Ascending aorta (tissue), 2 donors: ENCODE measurements at regions not wholly inside any gene's neighbourhood (a gene's known extent, or its start where the extent isn't known, plus 50 kb on each side); places are given as distances from the start of the nearest gene placed in this dataset.

Experiments used
- DNase-seq, 2 donors: peaks; one replicate each; pipeline ENCODE4 v3.0.0-alpha.2; 2019; ENCODE audit warnings: low spot score in 2 of 2
- H3K27ac ChIP-seq, 2 donors: fragments of 200-600 bp; sonication (generic); one replicate each; pipeline ENCODE4 v1.5.1; 2016 to 2017; ENCODE audit warnings: mild to moderate bottlenecking in 1 of 2
- H3K27me3 ChIP-seq: fragments of 200-600 bp; sonication (generic); one replicate; pipeline ENCODE4 v1.5.1; 2017
- H3K36me3 ChIP-seq, 2 donors: fragments of 200-600 bp; sonication (generic); one replicate each; pipeline ENCODE4 v1.5.1; 2016
- H3K4me1 ChIP-seq, 2 donors: fragments of 200-600 bp; sonication (generic); one replicate each; pipeline ENCODE4 v1.5.1; 2016 to 2017; ENCODE audit warnings: mild to moderate bottlenecking in 1 of 2
- H3K4me3 ChIP-seq, 2 donors: fragments of 200-600 bp; sonication (generic); one replicate each; pipeline ENCODE4 v1.5.1; 2016 to 2017; ENCODE audit warnings: mild to moderate bottlenecking in 1 of 2
- H3K9me3 ChIP-seq, 2 donors: fragments of 200-600 bp; sonication (generic); one replicate each; pipeline ENCODE4 v1.5.1; 2016
- CTCF ChIP-seq, 3 experiments: fragments of 200-600 bp in 2 of 3; fragments of 450-650 bp in 1 of 3; sonication (generic) in 2 of 3; IDR thresholded peaks; one replicate each; pipeline ENCODE4 v1.5.1; 2016 to 2019; ENCODE audit warnings: antibody characterized with exemption in 3 of 3, mild to moderate bottlenecking in 1 of 3, moderate library complexity in 1 of 3
- intact Hi-C: fragments of 100-400 bp; cut with DNase I; formaldehyde crosslinking; loops from one replicate; pipeline ENCODE4 v1.15.1; 2023

GRCh38 chr1:191890433-191891088, 267.7 kb upstream of the RGS18 start:
- Histone ChIP-seq H3K4me3 (no peak overlapping the region), H3K4me1 (no peaks in the 10 kb centered on the region), H3K27ac (no peak overlapping the region), H3K9me3 (no peaks in the 10 kb centered on the region), H3K36me3 (no peaks in the 10 kb centered on the region), H3K27me3 (no peaks in the 10 kb centered on the region)
- no peak for DNase-seq
- intact Hi-C loops = no loop called here
- no peak for TF ChIP-seq CTCF (IDR thresholded peaks at IDR 0.05)

GRCh38 chr1:191892716-191893115, 265.5 kb upstream of the RGS18 start:
- H3K27me3 ChIP-seq = no peaks in the 10 kb centered on the region
- intact Hi-C loops = no loop called here
- no peak for DNase-seq
- H3K4me1 ChIP-seq = no peaks in the 10 kb centered on the region
- H3K4me3 ChIP-seq = no peak overlapping the region
- TF ChIP-seq CTCF (IDR thresholded peaks at IDR 0.05) = no peak
- H3K9me3 ChIP-seq = no peaks in the 10 kb centered on the region
- no peaks in the 10 kb centered on the region for H3K36me3 ChIP-seq
- no peak overlapping the region for H3K27ac ChIP-seq

- DNase-seq = no peak
- no peak for TF ChIP-seq CTCF (IDR thresholded peaks at IDR 0.05)
- H3K4me1 ChIP-seq = no peaks in the 10 kb centered on the region
- no peaks in the 10 kb centered on the region for H3K9me3 ChIP-seq
- H3K27me3 ChIP-seq = no peaks in the 10 kb centered on the region
- no peaks in the 10 kb centered on the region for H3K36me3 ChIP-seq
- no peak overlapping the region for H3K27ac ChIP-seq
- H3K4me3 ChIP-seq = no peak overlapping the region
- intact Hi-C loops = no loop called here
These were observed 263.2 kb upstream of the RGS18 start for GRCh38 chr1:191895049-191895448.

- no peak overlapping the region for H3K4me3 ChIP-seq
- H3K27ac ChIP-seq = no peak overlapping the region
- no peak for DNase-seq
- no peak for TF ChIP-seq CTCF (IDR thresholded peaks at IDR 0.05)
- no peaks in the 10 kb centered on the region for H3K4me1 ChIP-seq
- intact Hi-C loops = no loop called here
- H3K36me3 ChIP-seq = no peaks in the 10 kb centered on the region
- H3K9me3 ChIP-seq = no peaks in the 10 kb centered on the region
- no peaks in the 10 kb centered on the region for H3K27me3 ChIP-seq
These were observed 262.7 kb upstream of the RGS18 start for GRCh38 chr1:191895462-191896058.

- DNase-seq = no peak
- intact Hi-C loops = no loop called here
These were observed 261.1 kb upstream of the RGS18 start for GRCh38 chr1:191897134-191897533.

More at GRCh38 chr1:191897134-191897533, 261.1 kb upstream of the RGS18 start:
- H3K27ac ChIP-seq = no peak overlapping the region
- H3K4me3 ChIP-seq = no peak overlapping the region
- no peaks in the 10 kb centered on the region for H3K27me3 ChIP-seq
- no peaks in the 10 kb centered on the region for H3K9me3 ChIP-seq
- H3K4me1 ChIP-seq = no peaks in the 10 kb centered on the region
- TF ChIP-seq CTCF (IDR thresholded peaks at IDR 0.05) = no peak
- no peaks in the 10 kb centered on the region for H3K36me3 ChIP-seq
